PC-3 (cell line): ENCODE measurements at regions not wholly inside any gene's neighbourhood (a gene's known extent, or its start where the extent isn't known, plus 50 kb on each side); places are given as distances from the start of the nearest gene placed in this dataset.

Experiments used
- ATAC-seq: fragments of 200-7000 bp; cut with Tn5 transposase; 2 replicates; pipeline ENCODE4 v1.9.1; 2020; ENCODE audit warnings: mild to moderate bottlenecking, moderate library complexity
- BruUV-seq: library from RNA; stranded (reverse); fragments of 400-500 nt; replicated peaks from 2 replicates; lab custom pipeline; 2021; lab: Mats Ljungman, UMichigan
- CTCF ChIA-PET: fragments of 300-600 bp; sonication (Branson Sonifier 250); formaldehyde crosslinking; loops from one replicate; lab custom pipeline; 2022; ENCODE audit warnings: antibody characterized with exemption; lab: Charles Lee
- POLR2A ChIA-PET: fragments of 300-600 bp; sonication (Branson Sonifier 250); formaldehyde crosslinking; loops from one replicate; lab custom pipeline; 2022; ENCODE audit warnings: antibody characterized with exemption; ENCODE audit not compliant: unreplicated experiment; lab: Charles Lee
- DNase-seq: peaks from one replicate; pipeline ENCODE4 v3.0.0-alpha.2; 2015
- H2AFZ ChIP-seq: fragments of 300-600 bp; sonication (generic); 2 replicates; pipeline ENCODE4 v1.6.0; 2016; ENCODE audit warnings: antibody characterized with exemption, low read length
- H3F3A ChIP-seq: fragments of 300-600 bp; sonication (generic); one replicate; pipeline ENCODE4 v1.6.0; 2017; ENCODE audit warnings: antibody characterized with exemption, low read length, control low read depth, mild to moderate bottlenecking; ENCODE audit not compliant: unreplicated experiment
- H3K27ac ChIP-seq: fragments of 300-600 bp; sonication (generic); 2 replicates; pipeline ENCODE4 v1.5.1; 2016; ENCODE audit warnings: mild to moderate bottlenecking, low read length
- H3K27me3 ChIP-seq: fragments of 300-600 bp; sonication (generic); 2 replicates; pipeline ENCODE4 v1.6.1; 2016; ENCODE audit warnings: low read length, mixed read lengths
- H3K36me3 ChIP-seq: fragments of 300-600 bp; sonication (generic); 2 replicates; pipeline ENCODE4 v1.6.1; 2016; ENCODE audit warnings: low read depth, mixed run types, low read length, mixed read lengths
- H3K4me1 ChIP-seq: fragments of 300-600 bp; sonication (generic); 2 replicates; pipeline ENCODE4 v1.5.1; 2016; ENCODE audit warnings: low read length; ENCODE audit not compliant: insufficient read depth
- H3K4me2 ChIP-seq: fragments of 300-600 bp; sonication (generic); 2 replicates; pipeline ENCODE4 v1.6.0; 2016; ENCODE audit warnings: low read length
- H3K4me3 ChIP-seq: fragments of 300-600 bp; sonication (generic); 2 replicates; pipeline ENCODE4 v1.5.1; 2016; ENCODE audit warnings: mild to moderate bottlenecking, low read length, mixed read lengths
- H3K79me2 ChIP-seq: fragments of 300-600 bp; sonication (generic); 2 replicates; pipeline ENCODE4 v1.6.1; 2017; ENCODE audit warnings: low read length, mixed read lengths
- H3K9ac ChIP-seq: fragments of 300-600 bp; sonication (generic); 2 replicates; pipeline ENCODE4 v1.6.0; 2016; ENCODE audit warnings: mild to moderate bottlenecking, low read length
- H3K9me2 ChIP-seq: fragments of 300-600 bp; sonication (generic); replicated peaks from 2 replicates; pipeline ENCODE4 v1.6.1; 2016; ENCODE audit warnings: mixed run types, low read length, mixed read lengths
- H3K9me3 ChIP-seq: fragments of 300-600 bp; sonication (generic); 2 replicates; pipeline ENCODE4 v1.6.1; 2016; ENCODE audit warnings: low read length, mixed read lengths
- H4K20me1 ChIP-seq: fragments of 300-600 bp; sonication (generic); 2 replicates; pipeline ENCODE4 v1.6.1; 2016; ENCODE audit warnings: low read length, mixed read lengths
- EZH2 ChIP-seq: fragments of 300-600 bp; sonication (generic); IDR thresholded peaks from one replicate; pipeline ENCODE4 v1.6.1; 2017; ENCODE audit warnings: antibody characterized with exemption, mild to moderate bottlenecking, low read length; ENCODE audit not compliant: unreplicated experiment
- EZH2phosphoT487 ChIP-seq: fragments of 300-600 bp; sonication (generic); IDR thresholded peaks from 2 replicates; pipeline ENCODE4 v1.6.1; 2018; ENCODE audit warnings: mild to moderate bottlenecking, antibody characterized with exemption, low read length, borderline replicate concordance
- intact Hi-C: fragments of 100-400 bp; cut with micrococcal nuclease; formaldehyde crosslinking; loops from 2 replicates; pipeline ENCODE4 v1.9.0; 2023
- TF ChIP-seq, protein P1 (sequence below): fragments of 300-600 bp; sonication (generic); conservative IDR thresholded peaks from 2 replicates; pipeline ENCODE4 v1.5.1; 2017; ENCODE audit warnings: antibody characterized with exemption, low read depth, mild to moderate bottlenecking, low read length

DNA sequence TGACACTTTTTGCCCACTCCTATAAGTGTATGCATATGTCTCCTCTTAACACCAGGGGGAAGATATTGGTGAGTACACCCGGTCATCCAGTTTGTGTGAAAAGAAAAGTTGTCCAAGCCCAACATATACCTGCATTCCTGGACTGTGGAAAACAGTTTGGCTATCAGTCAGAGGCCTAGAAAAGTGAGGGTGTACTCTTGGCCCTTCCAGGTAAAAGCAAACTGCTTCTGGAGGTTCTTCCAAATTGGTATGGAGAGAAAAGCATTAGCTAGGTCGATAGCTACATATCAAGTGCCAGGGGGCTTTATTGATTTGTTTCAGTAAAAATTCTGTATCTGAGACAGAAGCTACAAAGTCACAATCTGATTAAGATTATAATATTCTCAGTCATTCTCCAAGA, 144.0 kb downstream of the SPTSSA start:
- Histone ChIP-seq H3K4me1 (no peaks in the 10 kb centered on the region), H2AFZ (no peak overlapping the region), H3K9me2 (no peaks in the 10 kb centered on the region), H3K9ac (no peak overlapping the region), H3K4me2 (no peak overlapping the region), H3K9me3 (no peaks in the 10 kb centered on the region), H4K20me1 (no peaks in the 10 kb centered on the region), H3F3A (no peaks in the 10 kb centered on the region), H3K27ac (no peak overlapping the region), H3K27me3 (peaks cover 11% of the 10 kb centered on the region; the same call in 1 of the 2 replicates), H3K4me3 (no peak overlapping the region), H3K79me2 (no peaks in the 10 kb centered on the region), H3K36me3 (no peaks in the 10 kb centered on the region)
- no TSS peak for BruUV-seq
- intact Hi-C loops: no loop called here
- DNase-seq: no peak
- CTCF ChIA-PET: no interaction called here
- TF ChIP-seq, protein P1, sequence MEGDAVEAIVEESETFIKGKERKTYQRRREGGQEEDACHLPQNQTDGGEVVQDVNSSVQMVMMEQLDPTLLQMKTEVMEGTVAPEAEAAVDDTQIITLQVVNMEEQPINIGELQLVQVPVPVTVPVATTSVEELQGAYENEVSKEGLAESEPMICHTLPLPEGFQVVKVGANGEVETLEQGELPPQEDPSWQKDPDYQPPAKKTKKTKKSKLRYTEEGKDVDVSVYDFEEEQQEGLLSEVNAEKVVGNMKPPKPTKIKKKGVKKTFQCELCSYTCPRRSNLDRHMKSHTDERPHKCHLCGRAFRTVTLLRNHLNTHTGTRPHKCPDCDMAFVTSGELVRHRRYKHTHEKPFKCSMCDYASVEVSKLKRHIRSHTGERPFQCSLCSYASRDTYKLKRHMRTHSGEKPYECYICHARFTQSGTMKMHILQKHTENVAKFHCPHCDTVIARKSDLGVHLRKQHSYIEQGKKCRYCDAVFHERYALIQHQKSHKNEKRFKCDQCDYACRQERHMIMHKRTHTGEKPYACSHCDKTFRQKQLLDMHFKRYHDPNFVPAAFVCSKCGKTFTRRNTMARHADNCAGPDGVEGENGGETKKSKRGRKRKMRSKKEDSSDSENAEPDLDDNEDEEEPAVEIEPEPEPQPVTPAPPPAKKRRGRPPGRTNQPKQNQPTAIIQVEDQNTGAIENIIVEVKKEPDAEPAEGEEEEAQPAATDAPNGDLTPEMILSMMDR: no peak
- TF ChIP-seq EZH2phosphoT487: no peak
- no peak for TF ChIP-seq EZH2
- no peak for ATAC-seq
- POLR2A ChIA-PET: no interaction called here

DNA sequence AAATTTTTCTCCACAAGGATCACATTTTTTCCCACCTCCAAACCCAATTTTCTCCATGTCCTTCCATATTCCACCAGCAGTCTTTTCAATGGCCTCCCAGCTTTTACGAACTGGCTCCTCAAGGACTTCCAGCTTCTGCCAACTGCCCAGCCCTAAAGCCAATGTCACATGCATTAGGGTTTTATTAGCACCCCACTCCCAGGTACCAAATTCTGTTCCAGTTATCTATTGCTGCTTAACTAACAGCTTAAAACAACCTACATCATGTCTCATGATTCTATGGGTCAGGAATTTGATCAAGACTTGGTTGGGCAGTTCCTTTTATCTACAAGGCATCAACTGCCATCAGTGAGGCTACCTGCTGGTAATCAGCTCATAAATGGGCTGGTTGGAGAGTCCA, 151.3 kb downstream of the SPTSSA start:
- H3K36me3 ChIP-seq: no peaks in the 10 kb centered on the region
- no TSS peak for BruUV-seq
- H2AFZ ChIP-seq: no peak overlapping the region
- TF ChIP-seq EZH2phosphoT487: no peak
- TF ChIP-seq EZH2: no peak
- TF ChIP-seq, protein P1: no peak
- ATAC-seq (no peak), DNase-seq (no peak)
- ChIA-PET CTCF (no interaction called here), POLR2A (no interaction called here)
- H4K20me1 ChIP-seq: no peaks in the 10 kb centered on the region
- no peaks in the 10 kb centered on the region for H3K9me2 ChIP-seq
- intact Hi-C loops: no loop called here
- H3K4me2 ChIP-seq: no peak overlapping the region
- H3K9me3 ChIP-seq: no peaks in the 10 kb centered on the region
- H3K27me3 ChIP-seq: peaks cover 12% of the 10 kb centered on the region; the same call in 1 of the 2 replicates
- no peak overlapping the region for H3K4me3 ChIP-seq
- no peaks in the 10 kb centered on the region for H3F3A ChIP-seq
- no peak overlapping the region for H3K27ac ChIP-seq
- no peak overlapping the region for H3K9ac ChIP-seq
- no peaks in the 10 kb centered on the region for H3K4me1 ChIP-seq
- no peaks in the 10 kb centered on the region for H3K79me2 ChIP-seq

DNA sequence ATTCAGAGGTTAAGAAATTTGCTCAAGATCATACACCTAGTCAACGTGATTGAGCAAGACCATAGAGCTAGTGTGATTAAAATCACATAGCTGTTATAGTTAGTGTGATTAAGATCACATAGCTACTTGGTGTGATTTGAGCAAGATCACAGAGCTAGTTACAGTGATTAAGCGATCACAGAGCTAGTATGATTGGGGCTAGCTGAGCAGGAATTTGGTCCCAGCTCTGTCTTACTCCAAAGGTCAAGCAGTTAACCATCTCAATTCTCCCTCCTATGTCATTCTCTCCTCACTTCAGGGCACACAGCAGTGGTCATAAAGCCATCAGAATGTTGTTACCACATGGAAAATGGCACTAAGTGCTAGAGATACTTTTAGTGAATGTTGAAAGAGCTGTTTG, 158.2 kb downstream of the SPTSSA start:
- Histone ChIP-seq H3K4me2 (no peak overlapping the region), H3K9me3 (no peaks in the 10 kb centered on the region), H3K9ac (no peak overlapping the region), H3K27ac (no peak overlapping the region), H3K27me3 (peaks cover 7% of the 10 kb centered on the region; the same call in 1 of the 2 replicates), H3K9me2 (no peaks in the 10 kb centered on the region), H4K20me1 (no peaks in the 10 kb centered on the region), H3F3A (no peaks in the 10 kb centered on the region), H3K36me3 (no peaks in the 10 kb centered on the region), H2AFZ (no peak overlapping the region), H3K79me2 (no peaks in the 10 kb centered on the region), H3K4me1 (no peaks in the 10 kb centered on the region), H3K4me3 (no peak overlapping the region)
- intact Hi-C loops: loop anchor here (5.0 kb wide), 1 partner anchor 512 kb away; no protein-coding TSS in a partner anchor
- TF ChIP-seq, protein P1: no peak
- no peak for TF ChIP-seq EZH2phosphoT487
- ATAC-seq (no peak), DNase-seq (no peak)
- ChIA-PET POLR2A (no interaction called here), CTCF (no interaction called here)
- BruUV-seq: no TSS peak
